AML-193 (cell line): ENCODE measurements at regions not wholly inside any gene's neighbourhood (a gene's known extent, or its start where the extent isn't known, plus 50 kb on each side); places are given as distances from the start of the nearest gene placed in this dataset.

Experiments used
- DNase-seq, 2 experiments: peaks; one replicate each; lab custom pipeline; 2025; lab: John Stamatoyannopoulos, UW

DNA sequence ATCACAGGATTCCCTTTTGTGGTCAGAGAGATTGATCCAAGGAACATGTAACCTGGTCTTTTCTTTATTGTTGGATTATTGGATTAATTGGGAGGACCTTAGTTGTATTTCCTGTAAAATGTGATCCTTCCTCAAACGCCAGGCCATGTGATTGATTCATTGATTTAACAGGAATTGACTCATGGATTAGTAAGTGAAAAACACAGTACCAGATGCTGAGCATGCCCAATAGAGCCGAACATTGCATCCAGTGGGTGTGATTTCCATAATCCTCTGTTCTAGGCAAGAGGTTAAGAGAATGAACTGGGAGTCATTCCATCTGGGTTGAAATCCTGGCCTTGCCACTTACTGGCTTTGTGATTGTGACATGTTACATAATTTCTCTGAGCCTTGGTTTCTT is 522.3 kb downstream of the MAT2B start:
- DNase-seq, result no peak

DNA sequence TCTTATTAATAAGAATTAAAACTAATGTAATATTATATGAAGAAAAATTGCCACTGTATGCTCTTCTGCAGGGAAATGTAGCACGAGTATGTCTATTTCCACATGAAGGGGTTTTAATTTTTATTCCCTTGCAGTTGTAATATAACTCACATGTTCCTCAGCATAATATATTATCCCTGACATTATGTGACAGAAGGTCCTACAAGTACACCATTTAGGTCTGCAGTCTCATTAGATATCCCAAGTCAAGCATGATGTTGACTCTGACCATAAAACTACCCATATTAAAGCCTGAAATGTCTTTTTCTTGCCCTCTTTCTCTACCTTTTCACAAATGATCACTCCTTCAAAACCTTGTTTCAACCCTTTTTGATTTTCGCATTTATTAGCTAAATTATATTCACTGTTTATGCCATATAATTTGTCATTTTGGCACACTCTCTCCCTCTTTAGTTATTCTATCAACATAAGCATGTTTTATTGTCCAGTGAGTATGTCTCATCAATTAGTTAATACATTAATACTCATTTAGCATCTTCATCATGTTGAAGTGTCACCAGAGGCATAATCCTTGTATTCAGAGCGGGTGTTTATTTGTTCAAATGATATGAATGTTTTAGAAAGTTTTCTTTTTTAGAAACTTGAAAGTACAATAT is 532.8 kb downstream of the MAT2B start:
- no peak for DNase-seq

DNA sequence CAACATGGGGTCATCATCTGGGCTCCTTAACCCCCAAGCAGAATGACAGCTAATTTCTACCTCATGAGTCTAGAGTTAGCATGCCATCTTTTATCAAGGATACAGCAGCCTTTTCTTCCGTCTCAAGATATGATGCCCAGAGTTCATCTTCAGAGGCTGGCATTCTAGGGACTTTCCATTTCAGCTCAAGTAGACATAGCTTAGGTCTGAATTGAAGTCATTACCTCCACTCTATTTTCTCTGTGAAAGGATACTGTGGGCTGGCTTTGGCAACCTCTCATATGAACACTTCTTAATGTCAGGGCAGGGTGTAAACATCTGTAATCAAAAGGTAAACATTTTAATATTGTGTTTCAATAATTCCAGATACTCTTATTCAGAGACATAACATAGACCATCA is 535.7 kb downstream of the MAT2B start:
- DNase-seq, result no peak

DNA sequence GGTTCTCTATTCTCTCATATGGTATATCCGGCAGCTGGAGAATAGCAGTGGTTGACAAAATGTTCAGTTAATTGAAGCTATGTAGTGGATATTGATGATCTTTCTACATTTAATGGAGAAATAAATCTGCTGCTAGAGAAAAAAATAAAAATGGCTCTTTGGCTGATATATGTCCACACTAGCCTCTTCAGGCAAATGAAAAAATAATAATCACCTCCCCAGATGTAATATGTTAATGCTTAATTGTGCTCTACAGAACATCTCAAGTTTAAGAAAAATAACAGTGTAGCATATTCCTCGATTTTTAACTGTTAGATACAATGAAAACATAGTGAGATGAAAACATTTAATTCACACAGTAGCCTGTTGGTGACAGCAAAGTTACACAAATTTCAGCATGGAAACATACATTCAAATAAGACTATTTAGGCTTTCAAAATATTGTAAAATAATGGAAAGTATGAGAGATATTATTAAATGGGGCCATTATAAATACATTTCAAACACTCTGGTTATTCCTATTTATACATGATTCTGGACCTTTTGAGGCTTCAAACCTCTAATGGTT is 543.0 kb downstream of the MAT2B start:
- DNase-seq, result peak in 1 of 2 experiments; percentile 3

DNA sequence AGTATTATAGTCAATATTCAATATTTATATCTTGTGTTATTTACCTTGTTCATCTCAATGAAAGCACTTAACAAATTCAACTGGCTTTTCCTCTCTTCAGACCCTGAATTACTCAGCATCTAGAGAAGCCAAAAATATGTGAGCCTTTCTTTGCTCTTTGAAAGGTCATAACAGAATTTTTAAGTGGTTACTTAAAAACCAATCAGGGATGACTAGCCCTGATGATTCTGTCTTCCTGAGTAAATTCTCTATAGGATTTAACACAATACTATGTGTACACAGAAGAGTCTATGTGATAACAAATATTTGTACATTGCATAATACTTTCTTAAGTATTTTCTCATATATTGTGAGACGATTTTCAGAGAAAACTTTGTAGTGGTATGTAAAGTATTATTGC is 546.3 kb downstream of the MAT2B start:
- no peak for DNase-seq

DNA sequence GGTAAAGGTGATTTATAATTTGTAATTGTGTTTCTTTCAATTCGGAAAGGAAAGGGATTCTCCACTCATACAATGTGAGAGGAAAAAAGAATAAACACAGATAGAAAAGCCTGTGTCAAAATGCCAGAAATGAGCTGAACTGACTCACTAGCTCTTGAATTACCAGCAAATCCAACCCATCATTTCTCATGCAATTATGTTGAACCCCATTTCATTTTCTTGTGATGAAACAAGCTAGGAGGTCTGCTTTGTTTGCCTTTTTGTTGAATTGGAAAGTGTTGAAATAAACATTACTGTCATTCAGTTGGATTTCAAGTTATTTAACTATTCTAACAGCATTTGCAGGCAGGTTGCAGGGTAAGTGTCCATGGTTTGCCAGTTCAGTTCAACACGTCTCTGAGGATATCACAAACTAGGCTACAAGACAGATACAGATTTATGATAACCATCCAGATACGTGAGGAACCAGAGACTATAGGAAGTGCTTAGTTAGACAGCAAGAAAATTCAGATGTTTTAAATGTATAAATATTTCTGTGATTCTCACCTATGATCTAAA is 547.2 kb downstream of the MAT2B start:
- no peak for DNase-seq

DNA sequence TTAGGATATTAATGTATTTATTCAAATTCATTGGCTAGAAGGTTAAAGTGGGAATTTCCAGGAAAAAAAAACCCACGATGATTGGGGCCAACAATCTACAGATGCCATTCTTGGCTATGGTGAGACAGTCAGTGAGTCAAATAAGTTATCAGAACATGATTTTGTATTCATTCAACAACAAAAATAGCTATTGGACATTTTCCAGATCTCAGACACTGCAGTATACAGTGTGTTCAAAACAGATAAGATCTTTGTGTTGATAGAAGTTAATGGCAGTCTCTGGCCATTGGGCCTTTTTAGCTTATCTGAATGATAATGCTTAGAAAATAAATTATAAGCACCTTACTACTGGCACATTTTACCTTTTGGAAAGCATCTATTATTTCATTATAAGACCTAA is 547.7 kb downstream of the MAT2B start:
- no peak for DNase-seq

DNA sequence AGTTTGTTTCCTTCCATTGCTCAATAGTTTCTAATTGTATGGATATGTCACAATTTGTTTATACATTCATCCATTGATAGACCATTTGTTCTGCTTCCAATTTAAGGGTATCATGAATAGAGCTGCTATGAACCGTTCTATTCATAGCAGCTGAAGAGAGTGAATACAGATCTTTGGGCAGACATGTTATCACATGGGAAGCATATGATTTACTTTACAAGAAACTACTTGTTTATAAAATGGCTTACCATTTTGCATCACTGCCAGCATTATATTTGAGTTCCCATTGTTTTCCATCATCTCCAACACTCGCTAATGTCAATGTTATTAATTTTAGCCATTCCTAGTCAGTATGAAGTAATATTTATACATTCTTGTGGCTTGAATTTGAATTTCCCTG is 549.0 kb downstream of the MAT2B start:
- DNase-seq, result no peak

DNA sequence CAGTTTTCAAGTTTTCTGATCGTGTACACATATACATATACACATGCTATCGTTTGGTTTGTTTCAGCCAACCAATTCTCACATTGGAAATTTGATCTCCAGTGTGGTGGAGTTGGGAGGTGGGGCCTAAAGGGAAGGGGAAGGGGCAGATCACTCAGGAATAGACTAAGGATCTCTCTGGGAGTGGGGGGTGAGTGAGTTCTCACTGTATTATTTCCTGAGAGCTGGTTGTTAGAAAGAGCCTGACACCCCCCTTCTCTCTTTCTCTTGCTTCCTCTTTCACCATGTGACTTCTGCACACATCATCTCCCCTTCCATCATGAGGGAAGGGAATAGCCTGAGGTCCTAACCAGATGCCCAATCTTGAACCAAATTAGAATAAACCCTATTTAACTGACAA is 551.7 kb downstream of the MAT2B start:
- DNase-seq, result no peak

DNA sequence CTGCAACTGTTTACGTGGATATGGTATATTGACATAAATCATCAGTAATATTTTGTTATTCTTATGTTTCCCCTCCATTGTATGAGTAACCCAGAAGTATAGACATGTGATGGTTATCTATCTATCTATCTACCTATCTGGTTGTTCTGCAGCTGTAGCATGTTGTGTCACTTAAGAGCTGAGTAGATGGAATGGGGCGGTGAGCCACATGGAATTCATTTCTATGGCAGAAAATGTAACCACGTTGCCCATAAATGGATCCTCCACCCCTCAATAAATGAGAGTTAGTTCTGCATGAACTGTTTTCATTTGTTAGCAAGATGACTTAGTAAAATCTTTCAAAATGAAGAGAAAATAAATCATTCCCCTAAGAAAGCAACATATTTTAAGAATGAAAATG is 553.2 kb downstream of the MAT2B start:
- no peak for DNase-seq

DNA sequence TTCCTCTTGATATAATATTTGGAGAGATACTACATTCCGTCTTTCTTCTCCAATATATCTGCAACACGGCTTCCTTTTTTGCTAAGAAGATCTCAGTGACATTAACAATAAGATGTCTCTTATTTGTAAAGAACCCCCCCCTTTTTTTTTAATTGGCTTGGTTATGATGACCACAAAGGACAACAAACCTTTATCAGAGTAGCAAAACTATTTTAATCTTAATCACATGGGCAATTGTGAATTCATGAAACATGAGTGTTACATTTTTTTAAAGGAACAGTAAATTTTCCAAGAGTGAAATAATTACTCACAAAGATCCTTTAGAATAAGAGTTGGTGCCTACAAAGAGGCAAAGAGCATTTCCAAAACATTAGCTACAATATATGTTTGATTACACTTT is 554.1 kb downstream of the MAT2B start:
- DNase-seq, result no peak

DNA sequence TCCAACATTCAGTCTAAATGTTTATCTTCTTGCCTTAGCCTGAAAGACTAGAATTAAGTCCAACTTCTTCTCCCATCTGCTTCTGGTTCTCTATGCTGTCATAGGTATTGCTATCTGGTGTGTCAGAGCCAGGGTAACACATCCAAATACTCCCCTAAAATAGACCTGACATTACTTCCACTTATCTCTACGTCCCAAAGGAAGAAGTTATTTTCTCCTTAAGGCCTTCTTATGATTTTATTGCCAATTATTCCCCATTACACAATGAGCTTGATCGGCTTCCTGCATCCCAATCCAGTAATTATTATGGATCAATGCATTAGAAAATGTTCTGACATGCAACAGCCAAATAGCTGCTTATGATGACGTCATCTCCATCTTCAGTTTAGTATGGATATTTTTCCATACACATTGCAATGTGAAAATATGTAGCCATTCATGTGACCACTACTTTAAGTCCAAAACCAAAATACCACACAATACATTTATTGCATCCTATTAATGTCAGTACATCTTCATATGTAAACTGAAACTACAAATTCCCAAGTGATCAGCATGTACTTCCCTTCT is 555.5 kb downstream of the MAT2B start:
- DNase-seq, result no peak

DNA sequence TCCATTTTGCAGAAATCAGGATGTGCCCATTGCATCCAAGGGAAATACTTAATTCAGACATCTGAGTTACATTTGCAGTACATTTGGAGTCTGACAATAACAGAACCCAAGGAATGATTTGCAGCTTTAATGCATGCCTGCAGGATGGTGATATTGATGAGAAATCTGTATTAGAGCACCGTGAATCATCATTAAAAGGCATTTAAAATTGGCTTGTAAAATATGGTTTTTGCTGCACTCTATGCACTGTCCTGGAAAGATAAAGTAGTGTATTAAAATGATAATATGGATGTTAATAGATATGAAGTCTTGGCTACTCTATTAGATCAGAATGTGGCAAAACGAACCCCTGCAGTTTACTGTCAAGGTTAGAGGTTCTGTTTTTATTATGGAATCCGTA is 556.9 kb downstream of the MAT2B start:
- no peak for DNase-seq

DNA sequence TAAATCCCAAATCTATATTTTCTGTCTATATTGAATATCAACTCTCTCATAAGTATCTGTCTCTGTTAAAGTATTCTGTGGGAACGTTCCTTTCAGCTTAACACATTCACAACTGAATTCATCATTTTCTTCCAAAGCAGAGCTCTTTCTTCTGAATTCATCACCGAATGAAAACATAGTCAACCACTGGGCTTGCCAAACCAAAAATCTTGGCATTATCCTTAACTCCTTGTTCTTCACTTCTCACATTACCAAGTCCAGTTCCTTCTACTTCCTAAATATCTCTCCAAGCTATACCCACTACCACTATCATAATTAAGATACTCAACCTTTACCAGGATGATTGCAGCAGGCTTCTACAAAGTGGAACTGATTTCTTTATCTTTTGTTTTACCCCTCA is 559.8 kb downstream of the MAT2B start:
- DNase-seq, result no peak

DNA sequence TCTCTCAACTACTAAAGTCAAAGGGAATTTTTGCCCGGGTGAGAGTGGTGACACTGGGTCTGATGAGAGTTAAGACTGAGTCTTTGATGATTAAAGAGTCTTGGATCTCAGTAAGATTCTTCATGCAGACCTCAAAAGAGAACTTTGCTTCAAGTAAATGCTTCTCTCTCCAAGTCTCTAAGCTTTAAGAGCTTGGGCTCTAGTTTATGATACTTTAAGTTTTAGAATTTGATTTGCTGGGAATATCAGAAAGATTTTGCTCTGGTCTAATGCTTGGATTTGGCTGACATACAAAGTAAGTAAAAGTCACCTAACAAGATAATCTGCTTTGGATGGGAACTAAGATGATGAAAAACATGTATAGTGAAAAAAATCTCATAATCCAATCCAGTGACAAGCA is 566.3 kb downstream of the MAT2B start:
- no peak for DNase-seq

DNA sequence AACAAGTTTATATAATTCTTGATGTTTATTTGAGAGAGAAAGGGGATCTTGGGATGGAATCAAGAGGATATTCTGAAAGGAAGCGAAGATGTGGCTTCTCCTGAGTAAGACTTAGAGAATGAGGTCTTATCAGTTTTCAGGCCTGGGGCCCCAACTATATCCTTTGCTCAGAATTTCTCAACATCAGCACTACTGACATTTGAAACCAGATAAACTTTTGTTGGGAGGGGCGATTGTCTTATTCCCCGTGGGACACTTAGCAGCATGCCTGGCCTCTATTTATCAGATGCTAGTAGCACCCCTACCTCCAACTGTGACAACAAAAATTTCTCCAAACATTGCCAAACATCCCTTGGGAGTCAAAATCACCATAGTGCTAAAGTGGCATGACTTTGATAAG is 567.7 kb downstream of the MAT2B start:
- no peak for DNase-seq

DNA sequence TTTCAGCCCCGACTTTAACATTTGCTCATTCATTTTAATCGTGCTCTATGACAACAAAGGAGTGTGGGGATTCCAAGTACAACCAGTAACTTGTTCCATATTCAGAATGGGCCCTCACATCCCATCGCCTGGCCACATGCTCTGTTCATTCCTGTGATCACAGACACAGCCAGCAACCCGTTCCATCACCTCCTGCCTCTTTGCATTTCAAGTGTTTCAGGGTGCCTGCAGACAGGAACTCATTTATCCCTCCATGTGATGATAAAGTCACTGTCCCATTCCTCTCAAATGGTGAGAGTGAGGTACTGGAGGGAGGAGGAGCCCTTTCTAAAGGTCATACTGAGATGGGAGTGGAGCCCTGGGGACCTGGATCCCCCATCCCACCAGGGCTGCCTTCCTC is 571.1 kb downstream of the MAT2B start:
- no peak for DNase-seq

DNA sequence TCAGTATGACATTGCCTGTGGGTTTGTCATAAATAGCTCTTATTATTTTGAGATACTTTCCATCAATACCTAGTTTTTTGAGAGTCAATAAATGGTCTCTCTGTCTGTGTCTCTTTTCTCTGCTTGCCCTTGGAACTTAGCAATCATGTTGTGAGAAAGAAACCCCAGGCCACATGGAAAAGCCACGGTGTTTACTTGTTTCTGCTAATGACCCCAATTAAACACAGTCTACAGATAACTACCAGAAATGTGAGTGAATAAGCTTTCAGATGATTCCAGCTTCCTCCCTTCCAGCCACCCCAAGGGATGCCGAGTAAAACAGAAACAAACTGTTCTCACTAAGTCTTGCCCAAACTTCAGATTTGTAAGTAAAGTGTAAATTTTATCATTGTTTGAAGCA is 584.9 kb downstream of the MAT2B start:
- DNase-seq, result no peak

DNA sequence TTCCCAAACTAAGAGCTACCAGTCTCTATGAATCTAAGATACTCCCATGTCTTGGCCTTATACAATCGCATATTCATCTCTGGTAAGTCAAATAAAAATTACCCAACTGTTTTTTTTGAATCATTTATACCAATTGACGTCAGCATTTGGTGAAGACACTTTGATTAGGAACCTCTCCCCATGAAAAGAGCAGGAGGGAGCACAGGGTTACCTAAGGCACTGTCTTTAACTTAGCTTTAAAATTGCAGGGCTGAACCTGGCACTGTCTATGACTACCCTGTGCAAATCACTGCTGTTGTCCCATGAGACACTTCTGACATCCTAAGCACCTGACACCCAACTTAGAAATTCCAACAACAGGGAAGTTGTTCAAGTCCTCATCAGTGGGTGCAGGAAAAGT is 586.4 kb downstream of the MAT2B start:
- no peak for DNase-seq

DNA sequence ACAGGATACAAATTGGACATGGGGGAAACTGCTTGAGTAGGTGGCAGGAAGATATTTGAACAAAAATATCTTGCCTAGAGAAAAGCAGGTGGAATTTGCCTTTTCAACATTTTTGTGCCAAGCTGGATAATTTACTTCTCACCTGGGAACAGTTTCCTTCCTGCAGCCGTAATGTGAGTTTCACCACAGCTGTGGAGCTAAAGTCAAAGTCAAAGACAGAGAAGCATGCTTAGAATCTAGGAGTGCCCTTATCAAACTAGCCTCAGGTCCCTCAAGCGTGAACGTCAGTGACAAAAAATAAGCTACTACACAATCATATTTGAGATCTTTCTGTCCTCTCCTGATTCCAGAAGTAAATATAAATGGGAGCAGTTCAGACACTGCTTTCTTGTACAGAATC is 588.9 kb downstream of the MAT2B start:
- DNase-seq, result no peak

DNA sequence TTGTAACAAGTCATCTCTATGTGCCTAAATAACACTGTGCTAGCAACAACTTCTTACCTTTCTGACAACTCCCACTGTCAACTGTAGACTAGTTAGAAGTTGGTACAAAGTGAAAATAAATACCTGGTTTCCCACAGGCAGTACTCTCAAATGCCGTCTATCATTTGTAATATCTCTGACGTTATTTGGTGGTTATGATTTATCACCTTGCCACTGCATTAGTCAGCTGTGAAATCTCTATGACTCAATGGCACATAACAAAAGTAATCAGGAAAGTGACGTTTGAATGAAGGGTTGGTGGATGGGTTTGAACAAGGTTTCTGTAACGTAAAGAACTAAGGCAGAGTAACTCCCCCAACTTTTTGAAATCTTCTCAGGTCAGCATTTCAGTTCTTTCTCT is 592.3 kb downstream of the MAT2B start:
- no peak for DNase-seq

DNA sequence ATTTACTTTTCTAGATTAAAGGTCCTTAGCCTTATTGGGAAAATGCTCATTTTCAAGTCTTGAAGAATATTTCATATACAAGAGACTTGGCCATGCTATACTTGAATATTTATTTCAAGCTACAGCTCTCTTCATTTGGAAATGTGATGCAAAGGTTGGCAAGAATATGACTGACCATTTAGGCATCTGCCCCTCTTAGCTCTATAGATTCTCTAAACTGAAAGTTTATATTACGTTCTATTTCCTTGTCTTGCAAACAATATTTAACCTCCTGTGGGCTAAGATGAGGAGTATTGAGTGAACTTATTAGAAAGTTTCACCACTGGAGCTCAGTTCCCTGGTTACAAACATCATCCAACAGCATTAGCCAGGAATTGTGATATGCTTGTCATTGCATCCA is 593.1 kb downstream of the MAT2B start:
- no peak for DNase-seq

DNA sequence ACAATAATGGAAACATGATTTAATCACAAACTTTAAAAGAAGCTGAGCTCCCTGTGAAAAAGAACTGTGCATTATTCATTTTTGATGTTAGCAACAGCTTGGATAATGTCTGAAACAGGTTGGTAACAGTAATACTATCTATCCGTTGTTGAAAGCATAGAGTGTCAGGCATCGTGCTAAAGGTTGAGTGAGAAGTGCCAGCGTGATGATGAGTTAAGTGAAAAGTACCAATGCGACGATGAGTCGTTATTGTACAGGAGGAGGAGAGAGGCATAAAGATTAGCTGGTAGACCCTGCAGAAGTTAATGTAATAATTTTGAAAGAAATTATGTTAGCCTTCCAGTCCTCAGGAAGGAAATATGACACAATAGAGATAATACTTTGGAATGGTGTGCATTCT is 593.6 kb downstream of the MAT2B start:
- DNase-seq, result no peak

DNA sequence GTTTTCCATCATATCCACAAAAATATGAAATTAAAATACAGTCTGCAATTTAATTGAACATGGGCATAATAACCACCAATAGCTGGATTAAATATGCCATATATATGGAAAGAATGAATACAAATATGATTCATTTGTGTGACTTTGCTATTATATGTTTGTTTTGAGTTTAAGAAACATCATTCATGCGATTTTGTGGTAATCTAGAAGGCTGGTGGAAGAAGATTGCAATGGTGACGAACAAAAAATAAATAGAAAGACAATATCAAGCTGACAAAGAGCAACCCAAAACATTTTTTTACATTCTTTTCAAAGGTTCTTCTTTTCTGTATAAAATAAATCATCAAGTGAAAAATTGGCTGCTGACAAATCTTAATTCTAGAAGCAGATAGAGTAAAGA is 610.0 kb downstream of the MAT2B start:
- DNase-seq, result no peak
